Ishikawa (cell line): ENCODE measurements at regions not wholly inside any gene's neighbourhood (a gene's known extent, or its start where the extent isn't known, plus 50 kb on each side); places are given as distances from the start of the nearest gene placed in this dataset.

Experiments used
- CEBPB ChIP-seq: IDR thresholded peaks from 2 replicates; pipeline ENCODE4 v1.6.1; 2012
- CREB1 ChIP-seq: IDR thresholded peaks from 2 replicates; pipeline ENCODE4 v1.6.1; 2012; ENCODE audit warnings: low read depth
- EGR1 ChIP-seq: IDR thresholded peaks from 2 replicates; pipeline ENCODE4 v1.6.1; 2012
- EP300 ChIP-seq: IDR thresholded peaks from 2 replicates; pipeline ENCODE4 v1.6.1; 2012; ENCODE audit warnings: borderline replicate concordance
- FOXM1 ChIP-seq: IDR thresholded peaks from 2 replicates; pipeline ENCODE4 v1.6.1; 2012; ENCODE audit warnings: low read depth, borderline replicate concordance
- MAX ChIP-seq: IDR thresholded peaks from 2 replicates; pipeline ENCODE4 v1.6.1; 2012
- NFIC ChIP-seq: IDR thresholded peaks from 2 replicates; pipeline ENCODE4 v1.6.1; 2012
- RAD21 ChIP-seq: IDR thresholded peaks from 2 replicates; pipeline ENCODE4 v1.6.1; 2012; ENCODE audit warnings: low read depth
- REST ChIP-seq: IDR thresholded peaks from 2 replicates; pipeline ENCODE4 v1.6.1; 2012; ENCODE audit warnings: low read depth, mild to moderate bottlenecking
- TAF1 ChIP-seq: IDR thresholded peaks from 2 replicates; pipeline ENCODE4 v1.6.1; 2012; ENCODE audit warnings: low read depth, mild to moderate bottlenecking
- TCF12 ChIP-seq: IDR thresholded peaks from 2 replicates; pipeline ENCODE4 v1.6.1; 2012; ENCODE audit warnings: low read depth
- TEAD4 ChIP-seq: IDR thresholded peaks from 2 replicates; pipeline ENCODE4 v1.6.1; 2012
- USF1 ChIP-seq: IDR thresholded peaks from 2 replicates; pipeline ENCODE4 v1.6.1; 2012
- YY1 ChIP-seq: IDR thresholded peaks from 2 replicates; pipeline ENCODE4 v1.6.1; 2012; ENCODE audit warnings: low read depth

- TF ChIP-seq NFIC = no peak
- TF ChIP-seq REST = no peak
- no peak for TF ChIP-seq YY1
- TF ChIP-seq EP300 = no peak
- TF ChIP-seq CEBPB = no peak
- no peak for TF ChIP-seq RAD21
- no peak for TF ChIP-seq TAF1
- no peak for TF ChIP-seq MAX
- TF ChIP-seq FOXM1 = no peak
- TF ChIP-seq CREB1 = no peak
- no peak for TF ChIP-seq EGR1
- TF ChIP-seq TEAD4 = no peak
- TF ChIP-seq USF1 = no peak
- no peak for TF ChIP-seq TCF12
These were observed 280.7 kb upstream of the RAG2 start for GRCh38 chr11:36878737-36879136.
